ENCODE measurements at regions not wholly inside any gene's neighbourhood (a gene's known extent, or its start where the extent isn't known, plus 50 kb on each side); places are given as distances from the start of the nearest gene placed in this dataset.

GRCh38 chr11:71338801-71339395, 86.5 kb upstream of the SHANK2 start:
- Histone ChIP-seq H3K27me3 (no peaks in the 10 kb centered on the region), H3K4me3 (peak overlapping the region; percentile 8 to 26), H3K4me1 (no peaks in the 10 kb centered on the region), H3K27ac (no peak overlapping the region), H3K9me3 (no peaks in the 10 kb centered on the region), H3K36me3 (no peaks in the 10 kb centered on the region)
- intact Hi-C loops (cut with DNase I; ENCODE audit: low total_unique reads), result no loop called here
- no peak for TF ChIP-seq CTCF (IDR thresholded peaks at IDR 0.05)
- TF ChIP-seq POLR2A (IDR thresholded peaks at IDR 0.05), result no peak
- no peak for DNase-seq

- Histone ChIP-seq H3K4me3 (no peak overlapping the region), H3K4me1 (no peaks in the 10 kb centered on the region), H3K9me3 (no peaks in the 10 kb centered on the region), H3K27me3 (no peaks in the 10 kb centered on the region), H3K27ac (no peak overlapping the region), H3K36me3 (no peaks in the 10 kb centered on the region)
- intact Hi-C loops (cut with DNase I; ENCODE audit: low total_unique reads), result no loop called here
- TF ChIP-seq CTCF (IDR thresholded peaks at IDR 0.05), result no peak
- TF ChIP-seq POLR2A (IDR thresholded peaks at IDR 0.05), result no peak
- no peak for DNase-seq
These were observed 84.8 kb upstream of the SHANK2 start for GRCh38 chr11:71336996-71337754.

- no peaks in the 10 kb centered on the region for H3K9me3 ChIP-seq
- no peak for DNase-seq
These were observed 84.0 kb upstream of the SHANK2 start for GRCh38 chr11:71336176-71336995.

GRCh38 chr11:71335371-71335770, 83.0 kb upstream of the SHANK2 start:
- H3K36me3 ChIP-seq, result no peaks in the 10 kb centered on the region
- H3K27me3 ChIP-seq, result no peaks in the 10 kb centered on the region
- TF ChIP-seq POLR2A (IDR thresholded peaks at IDR 0.05) (no peak), CTCF (IDR thresholded peaks at IDR 0.05) (no peak)
- H3K9me3 ChIP-seq, result no peaks in the 10 kb centered on the region
- no peak overlapping the region for H3K27ac ChIP-seq
- H3K4me3 ChIP-seq, result no peak overlapping the region
- no peak for DNase-seq
- intact Hi-C loops (cut with DNase I; ENCODE audit: low total_unique reads), result no loop called here
- no peaks in the 10 kb centered on the region for H3K4me1 ChIP-seq

More at GRCh38 chr11:71336176-71336995, 84.0 kb upstream of the SHANK2 start:
- no peaks in the 10 kb centered on the region for H3K36me3 ChIP-seq
- TF ChIP-seq POLR2A (IDR thresholded peaks at IDR 0.05) (no peak), CTCF (IDR thresholded peaks at IDR 0.05) (no peak)
- H3K27me3 ChIP-seq, result no peaks in the 10 kb centered on the region
- no peaks in the 10 kb centered on the region for H3K4me1 ChIP-seq
- intact Hi-C loops (cut with DNase I; ENCODE audit: low total_unique reads), result no loop called here
- H3K4me3 ChIP-seq, result no peak overlapping the region
- H3K27ac ChIP-seq, result no peak overlapping the region

- TF ChIP-seq POLR2A (IDR thresholded peaks at IDR 0.05), result no peak
- TF ChIP-seq CTCF (IDR thresholded peaks at IDR 0.05), result no peak
- Histone ChIP-seq H3K36me3 (no peaks in the 10 kb centered on the region), H3K27ac (no peak overlapping the region), H3K27me3 (no peaks in the 10 kb centered on the region), H3K9me3 (no peaks in the 10 kb centered on the region), H3K4me3 (no peak overlapping the region), H3K4me1 (no peaks in the 10 kb centered on the region)
- intact Hi-C loops (cut with DNase I; ENCODE audit: low total_unique reads), result no loop called here
- no peak for DNase-seq
These were observed 81.8 kb upstream of the SHANK2 start for GRCh38 chr11:71334191-71334590.

Measured in uterus (tissue), 3 donors.